GM18909 (cell line): ENCODE measurements at regions not wholly inside any gene's neighbourhood (a gene's known extent, or its start where the extent isn't known, plus 50 kb on each side); places are given as distances from the start of the nearest gene placed in this dataset.

ENCODE experiments used
- ATAC-seq: cut with Tn5 transposase; IDR thresholded peaks from one replicate; pipeline ENCODE4 v1.9.1; 2021; ENCODE audit warnings: mild to moderate bottlenecking; ENCODE audit not compliant: unreplicated experiment, poor library complexity

- ATAC-seq, result no peak
Observed at GRCh38 chr2:45191146-45191863, 182.1 kb upstream of the SIX2 start.

- no peak for ATAC-seq
Observed at GRCh38 chr2:45190481-45190942, 181.3 kb upstream of the SIX2 start.

- no peak for ATAC-seq
Observed at GRCh38 chr2:45184606-45185005, 175.4 kb upstream of the SIX2 start.

GRCh38 chr2:45182667-45183295, 173.5 kb upstream of the SIX2 start:
- ATAC-seq, result no peak

- no peak for ATAC-seq
Observed at GRCh38 chr2:45180779-45181178, 171.5 kb upstream of the SIX2 start.

- ATAC-seq, result no peak
Observed at GRCh38 chr2:45180033-45180746, 170.9 kb upstream of the SIX2 start.

- no peak for ATAC-seq
Observed at GRCh38 chr2:45178854-45179253, 169.6 kb upstream of the SIX2 start.

- no peak for ATAC-seq
Observed at GRCh38 chr2:45178359-45178758, 169.1 kb upstream of the SIX2 start.

- no peak for ATAC-seq
Observed at GRCh38 chr2:45177870-45178269, 168.6 kb upstream of the SIX2 start.

- ATAC-seq, result no peak
Observed at GRCh38 chr2:45176390-45176789, 167.1 kb upstream of the SIX2 start.

- no peak for ATAC-seq
Observed at GRCh38 chr2:45173513-45173912, 164.3 kb upstream of the SIX2 start.

- ATAC-seq, result no peak
Observed at GRCh38 chr2:45172760-45173392, 163.6 kb upstream of the SIX2 start.

- no peak for ATAC-seq
Observed at GRCh38 chr2:45172142-45172541, 162.9 kb upstream of the SIX2 start.

GRCh38 chr2:45171136-45171501, 161.9 kb upstream of the SIX2 start:
- no peak for ATAC-seq

GRCh38 chr2:45170191-45171135, 161.2 kb upstream of the SIX2 start:
- ATAC-seq, result no peak

- no peak for ATAC-seq
Observed at GRCh38 chr2:45169339-45170190, 160.3 kb upstream of the SIX2 start.

GRCh38 chr2:45168711-45169338, 159.6 kb upstream of the SIX2 start:
- ATAC-seq, result no peak

GRCh38 chr2:45167920-45168629, 158.8 kb upstream of the SIX2 start:
- no peak for ATAC-seq
